A549 (cell line): ENCODE measurements at regions not wholly inside any gene's neighbourhood (a gene's known extent, or its start where the extent isn't known, plus 50 kb on each side); places are given as distances from the start of the nearest gene placed in this dataset.

Experiments
- ATAC-seq, 2 experiments: fragments of 200-7000 bp in 1 of 2; fragments of >200 bp in 1 of 2; cut with Nextera tagmentation in 1 of 2; cut with Tn5 transposase in 1 of 2; 3 replicates each; pipeline versions ENCODE4 v1.8.0 to v1.9.1; 2018 to 2020; ENCODE audit warnings: mild to moderate bottlenecking in 1 of 2, moderate library complexity in 1 of 2
- CTCF ChIA-PET: fragments of 300-600 bp; sonication (Branson Sonifier 250); formaldehyde crosslinking; extraction: SDS; loops from one replicate; lab custom pipeline; 2021; ENCODE audit warnings: antibody characterized with exemption, inconsistent platforms; lab: Yijun Ruan, JAX
- POLR2A ChIA-PET: fragments of 350-600 bp; formaldehyde crosslinking; extraction: SDS; loops from one replicate; lab custom pipeline; 2021; ENCODE audit warnings: antibody characterized with exemption, inconsistent platforms; lab: Yijun Ruan, JAX
- DNase-seq, 2 experiments: peaks; one replicate each; pipeline versions ENCODE4 v3.0.0 to v3.0.0-alpha.2; 2011 to 2016; ENCODE audit warnings: low read depth in 1 of 2, low spot score in 1 of 2
- FAIRE-seq: peaks from 2 replicates; lab custom pipeline; 2011; peaks lifted over from hg19 to GRCh38; lab: Jason Lieb, UNC
- H3K27ac ChIP-seq, 2 experiments: fragments of >200 bp; sonication (Bioruptor Twin); formaldehyde crosslinking; 3 replicates each; pipeline ENCODE4 v1.5.1; 2016 to 2017
- H3K4me1 ChIP-seq: fragments of >200 bp; sonication (Bioruptor Twin); formaldehyde crosslinking; 3 replicates; pipeline ENCODE4 v1.6.1; 2016
- H3K4me2 ChIP-seq: fragments of >200 bp; sonication (Bioruptor Twin); formaldehyde crosslinking; 3 replicates; pipeline ENCODE4 v1.6.1; 2016
- H3K4me3 ChIP-seq: fragments of >200 bp; sonication (Bioruptor Twin); formaldehyde crosslinking; 3 replicates; pipeline ENCODE4 v1.5.1; 2016
- H3K9me3 ChIP-seq: fragments of >200 bp; sonication (Bioruptor Twin); formaldehyde crosslinking; 3 replicates; pipeline ENCODE4 v1.6.1; 2016
- BHLHE40 ChIP-seq: IDR thresholded peaks from 2 replicates; pipeline ENCODE4 v1.6.1; 2012; ENCODE audit warnings: low read depth, low read length, inconsistent platforms
- CBX8 ChIP-seq: fragments of 200-600 bp; sonication (generic); IDR thresholded peaks from 2 replicates; pipeline ENCODE4 v1.6.1; 2016
- EP300 ChIP-seq, 2 experiments: fragments of >200 bp; sonication (Bioruptor Twin); formaldehyde crosslinking; IDR thresholded peaks; 2 replicates in 1 of 2; 3 replicates in 1 of 2; pipeline ENCODE4 v1.6.1; 2016 to 2017
- FOSB ChIP-seq: fragments of 250-450 bp; sonication (Bioruptor Pico); IDR thresholded peaks from 2 replicates; pipeline ENCODE4 v1.5.0; 2020; ENCODE audit warnings: mild to moderate bottlenecking, moderate library complexity
- FOSL2 ChIP-seq, 2 experiments: fragments of 450-650 bp in 1 of 2; fragments of >200 bp in 1 of 2; sonication (Bioruptor Twin) in 1 of 2; formaldehyde crosslinking; IDR thresholded peaks; 2 replicates each; pipeline versions ENCODE4 v1.5.0 to v1.6.1; 2016 to 2020; ENCODE audit warnings: mild to moderate bottlenecking in 1 of 2, moderate library complexity in 1 of 2
- FOXS1 ChIP-seq: fragments of 250-450 bp; sonication (Bioruptor Pico); IDR thresholded peaks from 2 replicates; pipeline ENCODE4 v1.5.0; 2020; ENCODE audit warnings: mild to moderate bottlenecking, moderate library complexity
- GATA3 ChIP-seq: IDR thresholded peaks from 2 replicates; pipeline ENCODE4 v1.6.1; 2012; ENCODE audit warnings: borderline replicate concordance
- JUN ChIP-seq, 2 experiments: fragments of >200 bp; sonication (Bioruptor Twin); formaldehyde crosslinking; IDR thresholded peaks; 2 replicates in 1 of 2; 3 replicates in 1 of 2; pipeline ENCODE4 v1.6.1; 2016 to 2017
- JUNB ChIP-seq: fragments of >200 bp; sonication (Bioruptor Twin); formaldehyde crosslinking; IDR thresholded peaks from 2 replicates; pipeline ENCODE4 v1.6.1; 2016
- KDM5A ChIP-seq: fragments of 200-600 bp; sonication (generic); IDR thresholded peaks from 2 replicates; pipeline ENCODE4 v1.6.1; 2016; ENCODE audit warnings: antibody characterized with exemption, mild to moderate bottlenecking
- MAFK ChIP-seq: fragments of 450-650 bp; IDR thresholded peaks from 2 replicates; pipeline ENCODE4 v1.6.1; 2014; ENCODE audit not compliant: partially characterized antibody
- NR3C1 ChIP-seq: fragments of >200 bp; sonication (Bioruptor Twin); formaldehyde crosslinking; IDR thresholded peaks from 3 replicates; pipeline ENCODE4 v1.6.1; 2017
- PHF8 ChIP-seq: fragments of 200-600 bp; sonication (generic); IDR thresholded peaks from 2 replicates; pipeline ENCODE4 v1.6.1; 2016; ENCODE audit warnings: low read depth, mild to moderate bottlenecking, antibody characterized with exemption, moderate library complexity, borderline replicate concordance
- POLR2A ChIP-seq: IDR thresholded peaks from 2 replicates; pipeline ENCODE4 v1.6.1; 2012; ENCODE audit warnings: mild to moderate bottlenecking, low read length
- POLR2AphosphoS2 ChIP-seq: conservative IDR thresholded peaks from 2 replicates; pipeline ENCODE4 v1.6.1; 2012; ENCODE audit warnings: low read length, improper control_type of control experiment, inconsistent platforms
- RNF2 ChIP-seq: fragments of 200-600 bp; sonication (generic); IDR thresholded peaks from 2 replicates; pipeline ENCODE4 v1.6.1; 2016; ENCODE audit warnings: low read depth, mild to moderate bottlenecking, antibody characterized with exemption, moderate library complexity, borderline replicate concordance
- TFCP2L1 ChIP-seq: fragments of 250-450 bp; sonication (Bioruptor Pico); IDR thresholded peaks from 2 replicates; pipeline ENCODE4 v1.5.0; 2021; ENCODE audit warnings: mild to moderate bottlenecking
- ZC3H11A ChIP-seq: fragments of 450-650 bp; IDR thresholded peaks from 2 replicates; pipeline ENCODE4 v1.6.1; 2014; ENCODE audit warnings: antibody characterized with exemption, mild to moderate bottlenecking
- ZSCAN20 ChIP-seq: fragments of 250-450 bp; sonication (Bioruptor Pico); IDR thresholded peaks from 2 replicates; pipeline ENCODE4 v1.8.0; 2022; ENCODE audit warnings: mild to moderate bottlenecking, moderate library complexity
- WGBS: methylation state at CpG from one replicate; pipeline ENCODE4 v1.1.6; 2017; ENCODE audit errors: missing lambda C conversion rate; 5-methylcytosine and 5-hydroxymethylcytosine counted together
- TF ChIP-seq, protein P1 (sequence below): IDR thresholded peaks from 2 replicates; pipeline ENCODE4 v1.6.1; 2012; ENCODE audit warnings: low read depth, borderline replicate concordance
- TF ChIP-seq, protein P2 (sequence below): IDR thresholded peaks from 2 replicates; pipeline ENCODE4 v1.6.1; 2012
- TF ChIP-seq, protein P3 (sequence below): fragments of >200 bp; sonication (Bioruptor Twin); formaldehyde crosslinking; IDR thresholded peaks from 3 replicates; pipeline ENCODE4 v1.6.1; 2016
- TF ChIP-seq, protein P4 (sequence below): IDR thresholded peaks from 2 replicates; pipeline ENCODE4 v1.6.1; 2012
- TF ChIP-seq, protein P5 (sequence below): fragments of 150-350 bp; IDR thresholded peaks from 2 replicates; pipeline ENCODE4 v1.6.1; 2014; ENCODE audit warnings: low read depth, mild to moderate bottlenecking, low read length

DNA sequence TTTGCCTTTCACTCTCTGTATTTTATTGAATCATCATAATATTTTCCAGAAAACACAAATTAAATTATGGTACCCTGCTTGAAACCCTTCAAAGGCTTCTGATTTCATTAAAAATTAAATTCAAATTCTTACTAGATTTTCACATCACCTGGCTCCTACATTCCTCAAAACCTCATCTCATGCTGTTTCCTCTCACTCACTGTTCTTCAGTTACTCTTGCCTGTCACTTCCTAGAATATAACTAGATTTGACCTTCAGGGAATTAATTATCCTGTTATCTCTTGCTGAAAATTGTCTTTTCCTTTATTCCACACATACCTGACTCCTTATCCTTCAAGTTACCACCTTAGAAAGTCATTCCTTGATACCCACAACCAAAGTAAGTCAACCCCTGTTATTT, 2294.7 kb downstream of the PCDH9 start (continued):
- TF ChIP-seq, protein P1, sequence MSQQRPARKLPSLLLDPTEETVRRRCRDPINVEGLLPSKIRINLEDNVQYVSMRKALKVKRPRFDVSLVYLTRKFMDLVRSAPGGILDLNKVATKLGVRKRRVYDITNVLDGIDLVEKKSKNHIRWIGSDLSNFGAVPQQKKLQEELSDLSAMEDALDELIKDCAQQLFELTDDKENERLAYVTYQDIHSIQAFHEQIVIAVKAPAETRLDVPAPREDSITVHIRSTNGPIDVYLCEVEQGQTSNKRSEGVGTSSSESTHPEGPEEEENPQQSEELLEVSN: no peak
- TF ChIP-seq KDM5A: no peak
- TF ChIP-seq TFCP2L1 (CRISPR knock-in tag): no peak

DNA sequence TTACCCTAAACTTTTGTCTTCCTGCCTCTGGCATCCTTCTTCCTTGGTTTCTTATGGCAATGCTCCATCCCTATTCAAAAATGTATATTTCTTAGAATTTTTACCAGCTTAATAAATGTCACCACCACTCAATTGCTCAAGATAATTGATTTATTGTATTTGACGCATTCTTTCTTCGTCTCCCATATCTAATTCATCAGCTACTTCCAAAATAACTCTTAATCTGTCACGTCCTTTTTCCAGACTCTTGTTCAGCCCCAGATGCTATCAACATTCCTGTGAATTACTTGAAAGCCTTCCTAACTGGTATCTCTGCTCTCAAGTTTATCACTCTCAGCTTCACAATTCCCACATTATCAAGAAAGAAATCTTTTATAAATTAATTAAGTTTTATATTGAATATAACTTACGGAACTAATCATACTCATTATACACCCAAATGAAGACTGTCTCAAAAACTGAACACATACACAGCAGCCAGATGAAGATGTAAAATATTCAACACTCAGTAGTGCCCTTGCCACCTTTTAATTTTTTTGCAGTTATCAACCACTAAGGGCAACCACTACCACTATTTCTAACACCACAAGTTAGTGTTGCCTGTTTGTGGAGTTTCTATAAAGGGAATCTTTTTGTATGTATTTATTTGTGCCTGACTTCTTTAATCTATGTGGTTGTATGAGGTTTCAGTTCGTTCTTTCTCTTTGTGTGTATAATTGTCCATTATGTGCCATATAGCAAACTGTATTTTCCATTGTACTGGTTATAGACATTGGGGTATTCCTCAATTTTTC, 2295.4 kb downstream of the PCDH9 start:
- ChIA-PET POLR2A (no interaction called here), CTCF (no interaction called here)
- WGBS: 68% methylated on average over 5 of the region's 5 CpGs
- no peak overlapping the region for H3K4me2 ChIP-seq
- H3K9me3 ChIP-seq: no peaks in the 10 kb centered on the region
- ATAC-seq: no peak
- FAIRE-seq: no peak
- H3K4me1 ChIP-seq: peaks cover 2% of the 10 kb centered on the region; the same call in 2 of the 3 replicates
- DNase-seq: no peak
- H3K27ac ChIP-seq: no peak overlapping the region
- no peak overlapping the region for H3K4me3 ChIP-seq
- no peak for TF ChIP-seq CBX8
- TF ChIP-seq, protein P1: no peak
- TF ChIP-seq ZC3H11A: no peak

DNA sequence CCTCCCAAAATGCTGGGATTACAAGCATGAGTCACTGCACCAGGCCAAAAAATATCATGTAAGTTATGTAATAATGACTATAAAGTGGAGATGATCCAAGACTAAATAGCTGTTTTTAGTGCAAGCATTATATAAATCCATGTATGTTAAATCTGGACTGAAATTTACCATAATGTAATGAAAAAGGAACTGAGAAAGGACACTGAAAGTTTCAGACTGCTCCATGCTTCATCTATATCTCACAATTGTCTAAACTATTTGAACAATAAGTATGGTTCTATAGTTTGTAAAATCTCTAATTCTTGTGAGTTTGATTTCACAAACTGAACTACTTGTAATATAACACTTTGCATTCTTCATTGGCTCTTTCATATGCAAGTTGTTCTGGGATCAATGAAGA, 2299.5 kb downstream of the PCDH9 start:
- TF ChIP-seq ZSCAN20 (CRISPR knock-in tag) (no peak), JUN (IDR thresholded peaks at IDR 0.05) (no peak), FOSB (CRISPR knock-in tag) (no peak), JUNB (no peak), EP300 (IDR thresholded peaks at IDR 0.05) (no peak), BHLHE40 (no peak), FOSL2 (IDR thresholded peaks at IDR 0.05) (no peak), FOSL2 (CRISPR knock-in tag; IDR thresholded peaks at IDR 0.05) (no peak), RNF2 (no peak), MAFK (no peak), PHF8 (no peak), POLR2A (no peak), FOXS1 (CRISPR knock-in tag) (no peak), POLR2AphosphoS2 (no peak), NR3C1 (no peak), GATA3 (no peak)
- TF ChIP-seq, protein P2, sequence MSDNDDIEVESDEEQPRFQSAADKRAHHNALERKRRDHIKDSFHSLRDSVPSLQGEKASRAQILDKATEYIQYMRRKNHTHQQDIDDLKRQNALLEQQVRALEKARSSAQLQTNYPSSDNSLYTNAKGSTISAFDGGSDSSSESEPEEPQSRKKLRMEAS: no peak
- TF ChIP-seq, protein P1: no peak
- TF ChIP-seq, protein P3, sequence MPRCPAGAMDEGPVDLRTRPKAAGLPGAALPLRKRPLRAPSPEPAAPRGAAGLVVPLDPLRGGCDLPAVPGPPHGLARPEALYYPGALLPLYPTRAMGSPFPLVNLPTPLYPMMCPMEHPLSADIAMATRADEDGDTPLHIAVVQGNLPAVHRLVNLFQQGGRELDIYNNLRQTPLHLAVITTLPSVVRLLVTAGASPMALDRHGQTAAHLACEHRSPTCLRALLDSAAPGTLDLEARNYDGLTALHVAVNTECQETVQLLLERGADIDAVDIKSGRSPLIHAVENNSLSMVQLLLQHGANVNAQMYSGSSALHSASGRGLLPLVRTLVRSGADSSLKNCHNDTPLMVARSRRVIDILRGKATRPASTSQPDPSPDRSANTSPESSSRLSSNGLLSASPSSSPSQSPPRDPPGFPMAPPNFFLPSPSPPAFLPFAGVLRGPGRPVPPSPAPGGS: no peak
- TF ChIP-seq, protein P4, sequence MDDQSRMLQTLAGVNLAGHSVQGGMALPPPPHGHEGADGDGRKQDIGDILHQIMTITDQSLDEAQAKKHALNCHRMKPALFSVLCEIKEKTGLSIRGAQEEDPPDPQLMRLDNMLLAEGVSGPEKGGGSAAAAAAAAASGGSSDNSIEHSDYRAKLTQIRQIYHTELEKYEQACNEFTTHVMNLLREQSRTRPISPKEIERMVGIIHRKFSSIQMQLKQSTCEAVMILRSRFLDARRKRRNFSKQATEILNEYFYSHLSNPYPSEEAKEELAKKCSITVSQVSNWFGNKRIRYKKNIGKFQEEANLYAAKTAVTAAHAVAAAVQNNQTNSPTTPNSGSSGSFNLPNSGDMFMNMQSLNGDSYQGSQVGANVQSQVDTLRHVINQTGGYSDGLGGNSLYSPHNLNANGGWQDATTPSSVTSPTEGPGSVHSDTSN: no peak
- TF ChIP-seq, protein P5, sequence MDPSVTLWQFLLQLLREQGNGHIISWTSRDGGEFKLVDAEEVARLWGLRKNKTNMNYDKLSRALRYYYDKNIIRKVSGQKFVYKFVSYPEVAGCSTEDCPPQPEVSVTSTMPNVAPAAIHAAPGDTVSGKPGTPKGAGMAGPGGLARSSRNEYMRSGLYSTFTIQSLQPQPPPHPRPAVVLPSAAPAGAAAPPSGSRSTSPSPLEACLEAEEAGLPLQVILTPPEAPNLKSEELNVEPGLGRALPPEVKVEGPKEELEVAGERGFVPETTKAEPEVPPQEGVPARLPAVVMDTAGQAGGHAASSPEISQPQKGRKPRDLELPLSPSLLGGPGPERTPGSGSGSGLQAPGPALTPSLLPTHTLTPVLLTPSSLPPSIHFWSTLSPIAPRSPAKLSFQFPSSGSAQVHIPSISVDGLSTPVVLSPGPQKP: no peak
- TF ChIP-seq, all 56 proteins: peak for 0
- DNase-seq: no peak
- ChIA-PET CTCF (no interaction called here), POLR2A (no interaction called here)
- no peak for FAIRE-seq
- Histone ChIP-seq H3K4me2 (no peak overlapping the region), H3K4me3 (no peak overlapping the region), H3K9me3 (no peaks in the 10 kb centered on the region), H3K4me1 (peaks cover 11% of the 10 kb centered on the region; the same call in 2 of the 3 replicates), H3K27ac (no peak overlapping the region)
- ATAC-seq: no peak
